ENCODE measurements at regions not wholly inside any gene's neighbourhood (a gene's known extent, or its start where the extent isn't known, plus 50 kb on each side); places are given as distances from the start of the nearest gene placed in this dataset.

GRCh38 chr3:153896197-153896596 lies 225.0 kb upstream of the ARHGEF26 start:
- Histone ChIP-seq H3K36me3 (replicated peaks; ENCODE audit: low read depth, low read length) (no peaks in the 10 kb centered on the region), H4K20me1 (ENCODE audit: insufficient read depth, low read length) (no peaks in the 10 kb centered on the region)

GRCh38 chr3:153897025-153897723 lies 224.0 kb upstream of the ARHGEF26 start:
- H4K20me1 ChIP-seq (ENCODE audit: insufficient read depth, low read length): no peaks in the 10 kb centered on the region
- no peaks in the 10 kb centered on the region for H3K4me1 ChIP-seq (ENCODE audit: low read length)
- H3K79me2 ChIP-seq (ENCODE audit: low read length): no peaks in the 10 kb centered on the region
- H3K9me3 ChIP-seq (ENCODE audit: insufficient read depth, low read length): no peaks in the 10 kb centered on the region
- H3K4me3 ChIP-seq (ENCODE audit: low read length): no peak overlapping the region
- no peak overlapping the region for H3K4me2 ChIP-seq (ENCODE audit: low read length)
- no peak overlapping the region for H3K9ac ChIP-seq (ENCODE audit: low read length)
- no peaks in the 10 kb centered on the region for H3K27me3 ChIP-seq (ENCODE audit: low read depth, low read length)
- H3K27ac ChIP-seq (ENCODE audit: low read length): no peak overlapping the region
- TF ChIP-seq CTCF (IDR thresholded peaks at IDR 0.05; ENCODE audit: low read depth, low read length): no peak
- H2AFZ ChIP-seq (ENCODE audit: low read depth, low read length): no peak overlapping the region
- no peaks in the 10 kb centered on the region for H3K36me3 ChIP-seq (replicated peaks; ENCODE audit: low read depth, low read length)

More at GRCh38 chr3:153896197-153896596, 225.0 kb upstream of the ARHGEF26 start:
- Histone ChIP-seq H3K4me2 (ENCODE audit: low read length) (no peak overlapping the region), H3K27me3 (ENCODE audit: low read depth, low read length) (no peaks in the 10 kb centered on the region), H2AFZ (ENCODE audit: low read depth, low read length) (no peak overlapping the region), H3K27ac (ENCODE audit: low read length) (no peak overlapping the region), H3K9me3 (ENCODE audit: insufficient read depth, low read length) (no peaks in the 10 kb centered on the region), H3K79me2 (ENCODE audit: low read length) (no peaks in the 10 kb centered on the region), H3K4me1 (ENCODE audit: low read length) (no peaks in the 10 kb centered on the region), H3K4me3 (ENCODE audit: low read length) (no peak overlapping the region), H3K9ac (ENCODE audit: low read length) (no peak overlapping the region)
- TF ChIP-seq EZH2phosphoT487 (IDR thresholded peaks at IDR 0.05; ENCODE audit: low read depth): no peak
- no peak for TF ChIP-seq CTCF (IDR thresholded peaks at IDR 0.05; ENCODE audit: low read depth, low read length)

DNA sequence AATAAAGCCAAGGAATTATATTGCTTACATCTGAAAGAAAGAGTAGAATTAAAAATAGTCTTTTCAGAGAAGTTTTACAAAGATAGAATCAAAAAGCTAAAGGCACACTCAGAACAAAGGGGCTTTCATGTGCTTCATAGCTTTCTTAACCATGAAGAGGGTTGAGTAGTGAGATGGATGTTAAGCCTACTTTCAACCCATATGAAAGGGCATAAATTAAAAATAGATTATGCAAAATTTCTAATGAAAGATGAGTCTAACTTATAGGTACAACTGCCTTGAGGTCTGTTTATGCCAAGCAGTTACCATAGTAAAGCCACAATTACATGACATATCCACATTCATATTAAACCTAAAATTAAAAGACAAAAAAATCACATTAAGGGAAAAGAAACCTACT lies 223.3 kb upstream of the ARHGEF26 start:
- Histone ChIP-seq H4K20me1 (ENCODE audit: insufficient read depth, low read length) (no peaks in the 10 kb centered on the region), H3K9ac (ENCODE audit: low read length) (no peak overlapping the region), H3K79me2 (ENCODE audit: low read length) (no peaks in the 10 kb centered on the region), H3K4me1 (ENCODE audit: low read length) (no peaks in the 10 kb centered on the region), H3K4me3 (ENCODE audit: low read length) (no peak overlapping the region), H2AFZ (ENCODE audit: low read depth, low read length) (no peak overlapping the region), H3K27me3 (ENCODE audit: low read depth, low read length) (no peaks in the 10 kb centered on the region), H3K27ac (ENCODE audit: low read length) (no peak overlapping the region), H3K9me3 (ENCODE audit: insufficient read depth, low read length) (no peaks in the 10 kb centered on the region), H3K36me3 (replicated peaks; ENCODE audit: low read depth, low read length) (no peaks in the 10 kb centered on the region), H3K4me2 (ENCODE audit: low read length) (no peak overlapping the region)
- TF ChIP-seq CTCF (IDR thresholded peaks at IDR 0.05; ENCODE audit: low read depth, low read length) (no peak), EZH2phosphoT487 (IDR thresholded peaks at IDR 0.05; ENCODE audit: low read depth) (no peak)

GRCh38 chr3:153901152-153901551 lies 220.0 kb upstream of the ARHGEF26 start:
- Histone ChIP-seq H3K4me3 (ENCODE audit: low read length) (no peak overlapping the region), H3K79me2 (ENCODE audit: low read length) (no peaks in the 10 kb centered on the region), H3K4me2 (ENCODE audit: low read length) (no peak overlapping the region), H3K9me3 (ENCODE audit: insufficient read depth, low read length) (no peaks in the 10 kb centered on the region), H3K4me1 (ENCODE audit: low read length) (no peaks in the 10 kb centered on the region), H3K36me3 (replicated peaks; ENCODE audit: low read depth, low read length) (no peaks in the 10 kb centered on the region), H4K20me1 (ENCODE audit: insufficient read depth, low read length) (no peaks in the 10 kb centered on the region), H2AFZ (ENCODE audit: low read depth, low read length) (no peak overlapping the region), H3K27ac (ENCODE audit: low read length) (no peak overlapping the region), H3K9ac (ENCODE audit: low read length) (no peak overlapping the region), H3K27me3 (ENCODE audit: low read depth, low read length) (no peaks in the 10 kb centered on the region)
- TF ChIP-seq CTCF (IDR thresholded peaks at IDR 0.05; ENCODE audit: low read depth, low read length): no peak
- TF ChIP-seq EZH2phosphoT487 (IDR thresholded peaks at IDR 0.05; ENCODE audit: low read depth): no peak
